H9 (cell line): ENCODE measurements at regions not wholly inside any gene's neighbourhood (a gene's known extent, or its start where the extent isn't known, plus 50 kb on each side); places are given as distances from the start of the nearest gene placed in this dataset.

Experiments used
- DNase-seq: peaks from one replicate; pipeline ENCODE4 v3.0.0-alpha.2; 2017
- H2AFZ ChIP-seq: one replicate; pipeline ENCODE4 v1.6.1; 2013; ENCODE audit warnings: mild to moderate bottlenecking, low read length, control low read depth, moderate library complexity
- H2AK5ac ChIP-seq: 2 replicates; pipeline ENCODE4 v1.6.1; 2013; ENCODE audit warnings: low read length, control low read depth, mixed read lengths; ENCODE audit not compliant: insufficient read length
- H2BK120ac ChIP-seq: one replicate; pipeline ENCODE4 v1.6.1; 2013; ENCODE audit warnings: low read depth, mild to moderate bottlenecking, low read length, control low read depth, inconsistent platforms; ENCODE audit not compliant: poor library complexity, severe bottlenecking
- H2BK12ac ChIP-seq: 2 replicates; pipeline ENCODE4 v1.6.1; 2013; ENCODE audit warnings: low read length, control low read depth, mixed read lengths, low read depth; ENCODE audit not compliant: insufficient read length
- H2BK15ac ChIP-seq: 2 replicates; pipeline ENCODE4 v1.6.1; 2013; ENCODE audit warnings: low read depth, low read length, control low read depth
- H2BK20ac ChIP-seq: one replicate; pipeline ENCODE4 v1.6.1; 2013; ENCODE audit warnings: low read depth, mild to moderate bottlenecking, low read length, control low read depth, inconsistent platforms; ENCODE audit not compliant: poor library complexity, severe bottlenecking
- H2BK5ac ChIP-seq: 2 replicates; pipeline ENCODE4 v1.6.1; 2013; ENCODE audit warnings: low read length, control low read depth, mixed read lengths; ENCODE audit not compliant: insufficient read length
- H3K14ac ChIP-seq: 2 replicates; pipeline ENCODE4 v1.6.1; 2013; ENCODE audit warnings: low read length, control low read depth; ENCODE audit not compliant: insufficient read depth
- H3K18ac ChIP-seq: 2 replicates; pipeline ENCODE4 v1.6.1; 2013; ENCODE audit warnings: low read depth, mild to moderate bottlenecking, mixed read lengths, low read length, control low read depth; ENCODE audit not compliant: insufficient read length
- H3K23ac ChIP-seq: 2 replicates; pipeline ENCODE4 v1.6.1; 2013; ENCODE audit warnings: low read length, control low read depth, mixed read lengths, low read depth; ENCODE audit not compliant: insufficient read length
- H3K23me2 ChIP-seq: 2 replicates; pipeline ENCODE4 v1.6.1; 2013; ENCODE audit warnings: low read depth, mild to moderate bottlenecking, mixed read lengths, low read length, control low read depth; ENCODE audit not compliant: insufficient read length, poor library complexity, severe bottlenecking
- H3K27ac ChIP-seq: 2 replicates; pipeline ENCODE4 v1.5.1; 2013; ENCODE audit warnings: low read length, control low read depth, mixed read lengths, low read depth; ENCODE audit not compliant: insufficient read length
- H3K27me3 ChIP-seq: 2 replicates; pipeline ENCODE4 v1.6.1; 2013; ENCODE audit warnings: low read length, control low read depth, inconsistent platforms; ENCODE audit not compliant: insufficient read depth
- H3K4ac ChIP-seq: 2 replicates; pipeline ENCODE4 v1.6.1; 2013; ENCODE audit warnings: low read depth, mild to moderate bottlenecking, control low read depth, inconsistent platforms, low read length, moderate library complexity
- H3K4me1 ChIP-seq: 2 replicates; pipeline ENCODE4 v1.6.1; 2013; ENCODE audit warnings: low read length, control low read depth, inconsistent platforms; ENCODE audit not compliant: insufficient read depth
- H3K4me2 ChIP-seq: 2 replicates; pipeline ENCODE4 v1.6.1; 2013; ENCODE audit warnings: low read length, control low read depth, mixed read lengths; ENCODE audit not compliant: insufficient read length, insufficient read depth
- H3K56ac ChIP-seq: 2 replicates; pipeline ENCODE4 v1.6.1; 2013; ENCODE audit warnings: low read depth, mild to moderate bottlenecking, mixed read lengths, low read length, control low read depth; ENCODE audit not compliant: insufficient read length
- H3K79me1 ChIP-seq: 2 replicates; pipeline ENCODE4 v1.6.1; 2013; ENCODE audit warnings: low read depth, mild to moderate bottlenecking, moderate library complexity, low read length, control low read depth, inconsistent platforms; ENCODE audit not compliant: insufficient read depth, poor library complexity, severe bottlenecking
- H3K79me2 ChIP-seq: 2 replicates; pipeline ENCODE4 v1.6.1; 2013; ENCODE audit warnings: low read length, control low read depth, inconsistent platforms; ENCODE audit not compliant: insufficient read depth
- H3K9ac ChIP-seq: 2 replicates; pipeline ENCODE4 v1.6.1; 2013; ENCODE audit warnings: low read length, control low read depth, mixed read lengths; ENCODE audit not compliant: insufficient read length; ENCODE audit errors: extremely low read depth
- H3K9me3 ChIP-seq: one replicate; pipeline ENCODE4 v1.6.1; 2013; ENCODE audit warnings: low read depth, low read length, inconsistent platforms; ENCODE audit not compliant: control insufficient read depth
- H3T11ph ChIP-seq: one replicate; pipeline ENCODE4 v1.6.1; 2013; ENCODE audit warnings: mild to moderate bottlenecking, low read length, control low read depth, inconsistent platforms
- H4K20me1 ChIP-seq: one replicate; pipeline ENCODE4 v1.6.1; 2013; ENCODE audit not compliant: control insufficient read depth, insufficient read length, insufficient read depth
- H4K5ac ChIP-seq: 2 replicates; pipeline ENCODE4 v1.6.1; 2013; ENCODE audit warnings: low read depth, mild to moderate bottlenecking, mixed read lengths, low read length, control low read depth; ENCODE audit not compliant: insufficient read length
- H4K8ac ChIP-seq: replicated peaks from 2 replicates; pipeline ENCODE4 v1.6.1; 2013; ENCODE audit warnings: low read length, control low read depth, mixed read lengths, low read depth; ENCODE audit not compliant: insufficient read length
- H4K91ac ChIP-seq: 2 replicates; pipeline ENCODE4 v1.6.1; 2013; ENCODE audit warnings: low read depth, mild to moderate bottlenecking, moderate library complexity, mixed read lengths, low read length, control low read depth; ENCODE audit not compliant: insufficient read length
- H3K27ac Mint-ChIP-seq, 3 experiments: 2 replicates in 2 of 3; 3 replicates in 1 of 3; pipeline ENCODE4 v1.8.0; 2020 to 2021; ENCODE audit warnings: mixed read lengths in 3 of 3, mild to moderate bottlenecking in 1 of 3, moderate library complexity in 1 of 3
- H3K27me3 Mint-ChIP-seq: 2 replicates; pipeline ENCODE4 v1.8.0; 2021; ENCODE audit warnings: low read depth, mild to moderate bottlenecking, moderate library complexity, mixed read lengths
- H3K36me3 Mint-ChIP-seq, 3 experiments: 2 replicates in 2 of 3; 3 replicates in 1 of 3; pipeline ENCODE4 v1.8.0; 2020 to 2021; ENCODE audit warnings: low read depth in 3 of 3, mixed read lengths in 3 of 3; ENCODE audit not compliant: insufficient read depth in 1 of 3
- H3K4me1 Mint-ChIP-seq, 2 experiments: 2 replicates each; pipeline ENCODE4 v1.8.0; 2020; ENCODE audit warnings: mixed read lengths in 2 of 2
- H3K4me3 Mint-ChIP-seq, 2 experiments: 2 replicates in 1 of 2; 3 replicates in 1 of 2; pipeline ENCODE4 v1.8.0; 2020 to 2021; ENCODE audit warnings: mild to moderate bottlenecking in 2 of 2, mixed read lengths in 2 of 2, moderate library complexity in 1 of 2
- H3K9me3 Mint-ChIP-seq, 2 experiments: 2 replicates in 1 of 2; 3 replicates in 1 of 2; pipeline ENCODE4 v1.8.0; 2020; ENCODE audit warnings: mild to moderate bottlenecking in 2 of 2, mixed read lengths in 2 of 2, moderate library complexity in 1 of 2
- CTCF ChIP-seq: fragments of 200-600 bp; sonication (generic); conservative IDR thresholded peaks from 3 replicates; pipeline ENCODE4 v1.8.0; 2021; ENCODE audit warnings: antibody characterized with exemption, mild to moderate bottlenecking
- WGBS: extraction: QIAGEN DNeasy Blood & Tissue Kit; methylation state at CpG from one replicate; pipeline ENCODE4 v1.1.7; 2013; ENCODE audit warnings: missing lambda C conversion rate, low lambda C conversion rate, mixed read lengths; ENCODE audit not compliant: insufficient read length; ENCODE audit errors: extremely low coverage; 5-methylcytosine and 5-hydroxymethylcytosine counted together

GRCh38 chr12:46484396-46485061 lies 112.0 kb upstream of the SLC38A2 start:
- Histone ChIP-seq H2BK5ac (no peak overlapping the region), H2AFZ (no peak overlapping the region), H3K9ac (no peak overlapping the region), H3K27ac (no peak overlapping the region), H3K14ac (no peak overlapping the region), H2AK5ac (no peak overlapping the region), H4K8ac (no peak overlapping the region), H4K5ac (no peak overlapping the region), H3K27me3 (no peaks in the 10 kb centered on the region), H3K23ac (no peak overlapping the region), H3K9me3 (no peaks in the 10 kb centered on the region), H3K4me1 (peaks cover 6% of the 10 kb centered on the region), H2BK20ac (no peak overlapping the region), H4K20me1 (no peaks in the 10 kb centered on the region), H2BK12ac (no peak overlapping the region), H2BK120ac (no peak overlapping the region), H3K4me2 (no peak overlapping the region), H2BK15ac (no peak overlapping the region), H3K23me2 (no peaks in the 10 kb centered on the region), H3K4ac (no peak overlapping the region), H3T11ph (no peak overlapping the region), H3K79me2 (no peaks in the 10 kb centered on the region), H4K91ac (no peak overlapping the region), H3K18ac (no peak overlapping the region), H3K79me1 (no peaks in the 10 kb centered on the region), H3K56ac (no peak overlapping the region)
- TF ChIP-seq CTCF = no peak
- Mint-ChIP-seq H3K27ac (peak overlapping the region in 1 of 3 experiments; percentile 76; a peak in 2 of 7 replicates), H3K4me3 (no peak overlapping the region), H3K9me3 (no peaks in the 10 kb centered on the region), H3K27me3 (no peaks in the 10 kb centered on the region), H3K36me3 (peaks cover 0 to 4% (median 0%) of the 10 kb centered on the region in 3 experiments; a peak in 1 of 7 replicates), H3K4me1 (peaks cover 17 to 21% of the 10 kb centered on the region in 2 experiments)
- DNase-seq = no peak
- WGBS = no CpG with 5 or more reads among the region's 6 CpGs
